HepG2 (cell line): ENCODE measurements at regions not wholly inside any gene's neighbourhood (a gene's known extent, or its start where the extent isn't known, plus 50 kb on each side); places are given as distances from the start of the nearest gene placed in this dataset.

ENCODE experiments used
- ATAC-seq: fragments of 200-7000 bp; cut with Tn5 transposase; 3 replicates; pipeline ENCODE4 v1.9.1; 2020; ENCODE audit warnings: mild to moderate bottlenecking, moderate library complexity
- BruUV-seq: library from RNA; stranded (reverse); fragments of 400-500 nt; replicated peaks from 2 replicates; lab custom pipeline; 2021; lab: Mats Ljungman, UMichigan
- CTCF ChIA-PET: fragments of 300-600 bp; formaldehyde crosslinking; extraction: SDS; loops from one replicate; lab custom pipeline; 2021; ENCODE audit warnings: low total read pairs, inconsistent platforms, low intra/inter-chr PET ratio; lab: Yijun Ruan, JAX
- POLR2A ChIA-PET: fragments of 350-600 bp; sonication (Branson Sonifier 250); formaldehyde crosslinking; loops from one replicate; lab custom pipeline; 2020; ENCODE audit warnings: antibody characterized with exemption, inconsistent platforms; lab: Yijun Ruan, JAX
- DNase-seq: peaks from one replicate; pipeline ENCODE4 v3.0.0-alpha.2; 2015; ENCODE audit warnings: low spot score
- FAIRE-seq: peaks from 3 replicates; lab custom pipeline; 2011; peaks lifted over from hg19 to GRCh38; lab: Jason Lieb, UNC
- H2AFZ ChIP-seq: one replicate; pipeline ENCODE4 v1.6.1; 2011; ENCODE audit warnings: low read length, inconsistent platforms
- H3K27ac ChIP-seq: fragments of 300-600 bp; 3 replicates; pipeline ENCODE4 v1.8.0; 2011; ENCODE audit warnings: mixed run types, mild to moderate bottlenecking, mixed read lengths, low read length, inconsistent platforms; ENCODE audit not compliant: insufficient read depth; ENCODE audit errors: extremely low read length
- H3K27me3 ChIP-seq, 2 experiments: fragments of 200-600 bp in 1 of 2; 2 replicates in 1 of 2; 3 replicates in 1 of 2; pipeline versions ENCODE4 v1.6.0 to v1.8.0; 2011; ENCODE audit warnings: low read length in 2 of 2, mild to moderate bottlenecking in 2 of 2, moderate library complexity in 2 of 2, inconsistent platforms in 1 of 2; ENCODE audit not compliant: insufficient read depth in 2 of 2, control insufficient read depth in 1 of 2
- H3K36me3 ChIP-seq, 2 experiments: fragments of 200-600 bp in 1 of 2; replicated peaks in 1 of 2; 2 replicates in 1 of 2; 3 replicates in 1 of 2; pipeline versions ENCODE4 v1.5.1 to v1.8.0; 2011; ENCODE audit warnings: low read length in 2 of 2, inconsistent platforms in 1 of 2; ENCODE audit not compliant: insufficient read depth in 2 of 2, control insufficient read depth in 1 of 2
- H3K4me1 ChIP-seq: 2 replicates; pipeline ENCODE4 v1.5.1; 2012; ENCODE audit warnings: low read length, inconsistent platforms; ENCODE audit not compliant: insufficient read depth
- H3K4me2 ChIP-seq: 2 replicates; pipeline ENCODE4 v1.6.0; 2011; ENCODE audit warnings: low read depth, low read length, inconsistent platforms
- H3K4me3 ChIP-seq, 3 experiments: fragments of 200-600 bp in 1 of 3; sonication (generic), shearing (Covaris generic) in 1 of 3; replicated peaks in 1 of 3; 2 replicates each; pipeline ENCODE4 v1.5.1; 2011 to 2016; ENCODE audit warnings: low read length in 3 of 3, inconsistent platforms in 2 of 3, low read depth in 2 of 3, mild to moderate bottlenecking in 2 of 3, control low read depth in 1 of 3, mixed read lengths in 1 of 3; ENCODE audit not compliant: insufficient read depth in 1 of 3
- H3K79me2 ChIP-seq: one replicate; pipeline ENCODE4 v1.6.1; 2011; ENCODE audit warnings: low read length, inconsistent platforms; ENCODE audit not compliant: insufficient read depth
- H3K9ac ChIP-seq: 2 replicates; pipeline ENCODE4 v1.6.0; 2011; ENCODE audit warnings: mild to moderate bottlenecking, low read depth, low read length, inconsistent platforms; ENCODE audit not compliant: insufficient read depth
- H3K9me3 ChIP-seq: 2 replicates; pipeline ENCODE4 v1.5.1; 2012; ENCODE audit warnings: mild to moderate bottlenecking, low read length
- H4K20me1 ChIP-seq: 2 replicates; pipeline ENCODE4 v1.6.0; 2011; ENCODE audit warnings: inconsistent platforms, mild to moderate bottlenecking, low read length, moderate library complexity; ENCODE audit not compliant: insufficient read depth
- HNRNPK ChIP-seq: fragments of 200-400 bp; formaldehyde crosslinking; IDR thresholded peaks from 2 replicates; pipeline ENCODE4 v1.6.1; 2018; ENCODE audit warnings: low read length, low read depth, moderate library complexity, mild to moderate bottlenecking; ENCODE audit not compliant: poor library complexity, severe bottlenecking
- MIER2 ChIP-seq: IDR thresholded peaks from 2 replicates; pipeline ENCODE4 v1.6.1; 2016; ENCODE audit warnings: missing biosample characterization, missing genetic modification reagents
- SP140L ChIP-seq: sonication (generic); formaldehyde crosslinking; IDR thresholded peaks from 2 replicates; pipeline ENCODE4 v1.4.0; 2020; ENCODE audit warnings: missing genetic modification reagents, borderline replicate concordance
- ZFP41 ChIP-seq: sonication (generic); formaldehyde crosslinking; IDR thresholded peaks from 2 replicates; pipeline ENCODE4 v1.4.0; 2020; ENCODE audit warnings: mild to moderate bottlenecking, missing genetic modification reagents, borderline replicate concordance
- ZIK1 ChIP-seq: sonication (generic); formaldehyde crosslinking; IDR thresholded peaks from 2 replicates; pipeline ENCODE4 v1.5.0; 2020; ENCODE audit warnings: mild to moderate bottlenecking, low read depth, missing genetic modification reagents, borderline replicate concordance
- ZNF761 ChIP-seq: sonication (generic); formaldehyde crosslinking; conservative IDR thresholded peaks from 2 replicates; pipeline ENCODE4 v1.4.0; 2020; ENCODE audit warnings: mild to moderate bottlenecking, missing genetic modification reagents
- ZNF841 ChIP-seq: sonication (generic); formaldehyde crosslinking; IDR thresholded peaks from 2 replicates; pipeline ENCODE4 v1.8.1; 2023; ENCODE audit warnings: missing genetic modification reagents, borderline replicate concordance
- in situ Hi-C: cut with HindIII; loops from 2 replicates; pipeline ENCODE4 v1.10.0; 2017; ENCODE audit warnings: low pct_unique_long_range_greater_than_20kb; ENCODE audit not compliant: extremely low pct_ligation_motif_present
- intact Hi-C: fragments of 100-400 bp; cut with micrococcal nuclease; formaldehyde crosslinking; loops from one replicate; pipeline ENCODE4 v1.10.0; 2022; ENCODE audit not compliant: unreplicated experiment
- TF ChIP-seq, protein P1 (sequence below): sonication (generic); formaldehyde crosslinking; IDR thresholded peaks from 2 replicates; pipeline ENCODE4 v1.9.0; 2021; ENCODE audit warnings: missing genetic modification reagents, borderline replicate concordance
- TF ChIP-seq, protein P2 (sequence below), 2 experiments: sonication (generic) in 1 of 2; formaldehyde crosslinking in 1 of 2; IDR thresholded peaks; 2 replicates each; pipeline versions ENCODE4 v1.6.1 to v1.9.0; 2014 to 2022; ENCODE audit warnings: antibody characterized with exemption in 1 of 2, borderline replicate concordance in 1 of 2, inconsistent platforms in 1 of 2, low read depth in 1 of 2, missing genetic modification reagents in 1 of 2
- TF ChIP-seq, protein P3 (sequence below): sonication (generic); formaldehyde crosslinking; IDR thresholded peaks from 2 replicates; pipeline ENCODE4 v1.4.0; 2020; ENCODE audit warnings: missing genetic modification reagents, low read depth, mild to moderate bottlenecking, borderline replicate concordance

DNA sequence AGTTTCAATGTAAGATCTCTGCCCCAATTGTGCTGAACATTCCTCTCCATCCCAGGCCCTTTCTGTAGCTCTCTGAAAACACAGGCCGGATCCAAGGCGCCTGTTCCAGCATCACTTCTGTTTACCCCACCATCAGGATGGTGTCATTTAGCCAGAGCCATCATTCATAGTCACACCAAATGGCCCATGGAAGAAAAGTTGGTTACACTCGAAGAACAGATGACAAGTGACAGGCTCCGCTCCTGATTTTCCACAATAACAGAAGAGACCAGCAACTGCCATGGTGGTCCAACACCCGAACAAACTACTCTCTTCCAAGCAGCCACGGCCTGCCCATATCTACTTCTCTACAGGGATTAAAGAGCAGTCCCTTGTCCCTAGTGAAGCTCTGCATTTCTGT lies 59.9 kb upstream of the PROX1 start (continued):
- TF ChIP-seq, protein P1, sequence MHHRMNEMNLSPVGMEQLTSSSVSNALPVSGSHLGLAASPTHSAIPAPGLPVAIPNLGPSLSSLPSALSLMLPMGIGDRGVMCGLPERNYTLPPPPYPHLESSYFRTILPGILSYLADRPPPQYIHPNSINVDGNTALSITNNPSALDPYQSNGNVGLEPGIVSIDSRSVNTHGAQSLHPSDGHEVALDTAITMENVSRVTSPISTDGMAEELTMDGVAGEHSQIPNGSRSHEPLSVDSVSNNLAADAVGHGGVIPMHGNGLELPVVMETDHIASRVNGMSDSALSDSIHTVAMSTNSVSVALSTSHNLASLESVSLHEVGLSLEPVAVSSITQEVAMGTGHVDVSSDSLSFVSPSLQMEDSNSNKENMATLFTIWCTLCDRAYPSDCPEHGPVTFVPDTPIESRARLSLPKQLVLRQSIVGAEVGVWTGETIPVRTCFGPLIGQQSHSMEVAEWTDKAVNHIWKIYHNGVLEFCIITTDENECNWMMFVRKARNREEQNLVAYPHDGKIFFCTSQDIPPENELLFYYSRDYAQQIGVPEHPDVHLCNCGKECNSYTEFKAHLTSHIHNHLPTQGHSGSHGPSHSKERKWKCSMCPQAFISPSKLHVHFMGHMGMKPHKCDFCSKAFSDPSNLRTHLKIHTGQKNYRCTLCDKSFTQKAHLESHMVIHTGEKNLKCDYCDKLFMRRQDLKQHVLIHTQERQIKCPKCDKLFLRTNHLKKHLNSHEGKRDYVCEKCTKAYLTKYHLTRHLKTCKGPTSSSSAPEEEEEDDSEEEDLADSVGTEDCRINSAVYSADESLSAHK (CRISPR knock-in tag): no peak
- no peak for TF ChIP-seq ZFP41

DNA sequence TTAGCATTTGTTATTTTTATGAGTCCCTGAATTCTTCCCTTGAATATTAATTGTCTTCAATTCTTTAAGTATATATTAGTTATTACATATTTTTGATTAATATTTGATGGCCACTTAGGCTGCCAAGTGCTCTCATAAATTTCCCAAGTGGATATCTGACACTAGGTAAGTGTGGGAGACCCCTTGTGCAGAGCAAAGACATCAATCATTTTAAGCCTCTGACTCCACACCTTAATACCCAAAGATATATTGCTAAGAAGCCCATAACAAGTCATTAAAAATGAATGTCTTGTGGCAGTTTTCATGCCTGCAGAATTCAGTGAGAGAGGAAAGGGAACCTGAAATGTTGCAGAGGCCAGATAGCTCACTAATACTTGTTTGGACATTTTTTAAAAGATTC lies 58.4 kb upstream of the PROX1 start:
- Histone ChIP-seq H2AFZ (no peak overlapping the region), H3K4me3 (no peak overlapping the region), H3K27ac (no peak overlapping the region), H3K36me3 (no peaks in the 10 kb centered on the region), H3K9me3 (no peaks in the 10 kb centered on the region), H3K4me2 (no peak overlapping the region), H3K79me2 (no peaks in the 10 kb centered on the region), H4K20me1 (no peaks in the 10 kb centered on the region), H3K9ac (no peak overlapping the region), H3K27me3 (no peaks in the 10 kb centered on the region), H3K4me1 (no peaks in the 10 kb centered on the region)
- no TSS peak for BruUV-seq
- in situ Hi-C loops: no loop called here
- POLR2A ChIA-PET: no interaction called here
- CTCF ChIA-PET: no interaction called here
- DNase-seq (no peak), ATAC-seq (no peak), FAIRE-seq (no peak)
- TF ChIP-seq ZNF841 (CRISPR knock-in tag) (no peak), MIER2 (CRISPR knock-in tag) (no peak), HNRNPK (no peak), ZIK1 (no peak), SP140L (no peak), ZNF761 (CRISPR knock-in tag) (no peak)
- TF ChIP-seq, protein P2, sequence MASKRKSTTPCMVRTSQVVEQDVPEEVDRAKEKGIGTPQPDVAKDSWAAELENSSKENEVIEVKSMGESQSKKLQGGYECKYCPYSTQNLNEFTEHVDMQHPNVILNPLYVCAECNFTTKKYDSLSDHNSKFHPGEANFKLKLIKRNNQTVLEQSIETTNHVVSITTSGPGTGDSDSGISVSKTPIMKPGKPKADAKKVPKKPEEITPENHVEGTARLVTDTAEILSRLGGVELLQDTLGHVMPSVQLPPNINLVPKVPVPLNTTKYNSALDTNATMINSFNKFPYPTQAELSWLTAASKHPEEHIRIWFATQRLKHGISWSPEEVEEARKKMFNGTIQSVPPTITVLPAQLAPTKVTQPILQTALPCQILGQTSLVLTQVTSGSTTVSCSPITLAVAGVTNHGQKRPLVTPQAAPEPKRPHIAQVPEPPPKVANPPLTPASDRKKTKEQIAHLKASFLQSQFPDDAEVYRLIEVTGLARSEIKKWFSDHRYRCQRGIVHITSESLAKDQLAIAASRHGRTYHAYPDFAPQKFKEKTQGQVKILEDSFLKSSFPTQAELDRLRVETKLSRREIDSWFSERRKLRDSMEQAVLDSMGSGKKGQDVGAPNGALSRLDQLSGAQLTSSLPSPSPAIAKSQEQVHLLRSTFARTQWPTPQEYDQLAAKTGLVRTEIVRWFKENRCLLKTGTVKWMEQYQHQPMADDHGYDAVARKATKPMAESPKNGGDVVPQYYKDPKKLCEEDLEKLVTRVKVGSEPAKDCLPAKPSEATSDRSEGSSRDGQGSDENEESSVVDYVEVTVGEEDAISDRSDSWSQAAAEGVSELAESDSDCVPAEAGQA (IDR thresholded peaks at IDR 0.05; ENCODE audit: low read depth): no peak
- TF ChIP-seq, protein P2 (CRISPR knock-in tag; IDR thresholded peaks at IDR 0.05; ENCODE audit: borderline replicate concordance): no peak
- TF ChIP-seq, protein P3, sequence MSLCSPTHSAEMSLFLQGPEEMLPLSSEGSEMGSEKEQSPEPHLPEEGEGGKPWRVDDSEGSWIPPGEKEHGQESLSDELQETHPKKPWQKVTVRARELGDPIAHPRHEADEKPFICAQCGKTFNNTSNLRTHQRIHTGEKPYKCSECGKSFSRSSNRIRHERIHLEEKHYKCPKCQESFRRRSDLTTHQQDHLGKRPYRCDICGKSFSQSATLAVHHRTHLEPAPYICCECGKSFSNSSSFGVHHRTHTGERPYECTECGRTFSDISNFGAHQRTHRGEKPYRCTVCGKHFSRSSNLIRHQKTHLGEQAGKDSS (CRISPR knock-in tag): no peak
- intact Hi-C loops: no loop called here
